Stromal cell of bone marrow (primary cell): ENCODE measurements at regions not wholly inside any gene's neighbourhood (a gene's known extent, or its start where the extent isn't known, plus 50 kb on each side); places are given as distances from the start of the nearest gene placed in this dataset.

ENCODE experiments used
- DNase-seq: peaks from one replicate; pipeline ENCODE4 v3.0.0-alpha.2; 2012; ENCODE audit warnings: low read depth

- DNase-seq: peak; percentile 39
Measured at GRCh38 chr13:20351281-20352022, 119.3 kb upstream of the GJB6 start.

DNA sequence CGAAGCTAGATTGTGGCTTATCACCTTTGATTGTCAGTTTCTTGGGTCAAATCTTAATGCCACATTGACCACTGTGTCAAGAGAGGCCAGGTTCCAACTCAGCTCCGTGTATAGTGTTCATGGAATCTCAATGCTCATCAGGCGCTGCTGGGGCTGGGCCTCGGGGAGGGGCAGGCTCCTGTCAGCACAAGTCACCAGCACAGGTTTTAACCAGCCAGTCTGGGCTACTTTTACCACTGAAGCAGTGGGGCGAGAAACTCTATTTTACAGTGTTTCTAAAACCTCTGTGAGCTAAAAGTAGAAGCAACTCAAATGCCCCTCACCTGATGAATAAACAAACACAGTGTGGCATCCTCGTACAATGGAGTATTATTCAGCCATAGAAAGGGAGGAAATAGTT is 118.7 kb upstream of the GJB6 start:
- no peak for DNase-seq

GRCh38 chr13:20350382-20350763 is 118.3 kb upstream of the GJB6 start:
- no peak for DNase-seq

DNA sequence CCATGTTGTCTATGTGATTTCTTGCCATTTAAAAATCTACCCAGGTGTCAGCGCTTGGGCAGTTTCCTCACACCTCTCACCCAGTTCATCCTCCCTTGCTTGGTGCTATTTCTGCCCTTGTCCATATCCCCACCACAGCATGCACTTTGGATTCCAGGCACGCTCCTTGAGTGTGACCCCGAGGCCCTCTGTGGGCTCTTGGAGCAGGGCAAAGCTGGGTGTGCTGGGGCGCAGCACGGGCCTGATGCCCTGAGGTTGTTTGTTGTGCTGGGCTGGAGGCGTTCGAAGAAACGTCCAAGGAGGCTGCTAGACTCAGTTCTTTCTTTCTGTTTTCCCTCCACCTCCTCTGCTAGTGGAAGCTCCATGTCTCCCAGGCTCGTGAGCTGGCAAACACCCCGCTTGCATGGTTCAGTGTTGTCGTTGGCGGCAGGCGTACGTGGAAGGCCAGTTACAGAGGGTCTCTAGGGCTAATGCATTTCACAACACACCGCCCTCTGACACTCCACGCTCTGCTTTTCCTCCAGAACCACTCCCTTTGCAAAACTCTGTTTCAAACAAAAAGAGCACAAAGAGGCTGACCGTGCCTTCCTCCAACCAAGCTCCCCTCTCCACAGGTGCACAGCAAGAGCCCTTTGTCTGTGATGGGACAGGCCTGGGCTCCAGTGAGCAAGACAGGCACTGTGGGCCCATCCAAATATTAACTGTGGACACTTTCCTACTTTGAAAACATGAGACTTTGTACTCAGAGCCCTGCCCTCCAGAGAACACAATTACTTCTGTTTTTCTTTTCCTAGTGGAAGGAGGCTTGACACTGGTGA is 117.7 kb upstream of the GJB6 start:
- peak; percentile 31 for DNase-seq

GRCh38 chr13:20348645-20349408 is 116.7 kb upstream of the GJB6 start:
- DNase-seq: no peak

GRCh38 chr13:20348018-20348417 is 115.9 kb upstream of the GJB6 start:
- DNase-seq: no peak

GRCh38 chr13:20344836-20345490 is 112.8 kb upstream of the GJB6 start:
- DNase-seq: no peak

- DNase-seq: no peak
Measured at GRCh38 chr13:20342311-20342710, 110.2 kb upstream of the GJB6 start.

DNA sequence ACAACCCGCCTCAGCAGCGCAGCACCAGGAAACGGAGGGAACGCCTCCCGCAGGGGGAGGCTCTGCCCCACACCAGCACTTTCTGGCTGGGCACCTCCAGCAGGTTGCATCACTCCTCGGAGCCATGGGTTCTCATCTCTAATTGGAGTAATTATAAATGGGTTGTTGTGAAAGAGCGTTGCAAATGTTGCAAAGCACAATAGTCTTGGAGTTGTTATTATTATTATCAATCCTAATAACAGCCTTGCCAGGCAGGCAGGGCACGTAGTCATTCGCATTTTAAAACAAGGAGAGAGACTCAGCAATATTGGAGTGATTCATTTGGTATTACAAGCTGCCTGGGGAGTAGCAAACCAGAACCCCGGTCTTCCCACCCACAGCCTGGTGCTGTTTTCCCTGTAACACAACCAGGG is 108.6 kb upstream of the GJB6 start:
- DNase-seq: peak; percentile 63

DNA sequence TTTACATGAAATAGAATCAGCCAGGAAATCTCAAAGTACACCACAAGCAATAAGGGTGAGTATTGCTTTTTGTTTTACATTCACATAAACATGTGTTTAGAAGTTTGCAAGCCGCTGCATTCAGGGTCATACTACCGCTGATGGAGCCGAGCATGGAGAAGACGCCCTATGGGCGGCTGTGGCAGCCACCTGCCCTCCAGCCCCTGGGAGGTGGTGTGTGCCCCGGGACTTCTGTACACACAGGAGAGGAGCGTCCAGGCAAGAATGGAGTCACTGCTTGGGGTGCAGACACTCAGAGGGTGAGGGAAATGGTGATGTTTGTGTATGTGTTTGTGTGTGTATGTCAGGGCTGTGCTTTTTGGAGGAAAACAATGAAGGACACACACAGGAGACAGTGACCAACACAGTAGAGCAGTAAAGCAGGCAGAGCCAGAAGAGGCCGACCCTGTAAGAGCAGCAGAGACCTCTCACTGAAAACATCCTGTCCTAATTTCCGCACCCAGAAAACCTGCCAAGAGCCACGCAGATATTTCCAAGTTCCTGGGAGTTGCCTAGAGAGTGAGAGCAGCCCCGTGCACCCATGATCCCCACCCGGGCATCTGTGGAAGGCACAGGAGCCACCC is 108.1 kb upstream of the GJB6 start:
- DNase-seq: no peak

DNA sequence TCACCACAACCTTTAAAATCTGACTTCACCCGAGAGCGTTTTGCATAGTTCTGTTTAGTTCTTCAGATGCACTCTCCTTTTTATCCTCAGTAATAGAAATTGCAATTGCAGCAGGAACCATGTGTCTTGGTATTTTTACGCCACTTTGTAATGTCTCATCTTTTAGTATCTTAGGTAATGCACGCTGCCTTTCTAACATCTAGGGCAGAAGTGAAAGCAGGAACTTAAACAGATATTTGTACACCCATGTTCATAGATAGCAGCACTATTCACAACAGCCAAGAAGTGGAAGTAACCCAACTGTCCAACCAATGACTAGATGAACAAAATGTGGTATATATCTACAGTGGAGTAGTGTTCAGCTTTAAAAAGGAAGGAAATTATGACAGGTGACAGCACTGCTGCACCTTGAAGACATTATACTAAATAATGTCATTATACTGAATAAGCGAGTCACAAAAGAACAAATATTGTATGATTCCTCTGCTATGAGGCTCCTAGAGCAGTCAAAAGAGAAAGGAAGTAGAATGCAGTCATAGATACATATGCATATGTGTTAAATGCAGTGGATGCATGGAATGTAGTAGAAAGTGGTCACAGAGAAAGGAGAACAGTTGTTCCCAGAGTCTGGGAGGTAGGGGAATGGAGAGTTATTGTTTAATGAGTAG is 105.9 kb upstream of the GJB6 start:
- no peak for DNase-seq

DNA sequence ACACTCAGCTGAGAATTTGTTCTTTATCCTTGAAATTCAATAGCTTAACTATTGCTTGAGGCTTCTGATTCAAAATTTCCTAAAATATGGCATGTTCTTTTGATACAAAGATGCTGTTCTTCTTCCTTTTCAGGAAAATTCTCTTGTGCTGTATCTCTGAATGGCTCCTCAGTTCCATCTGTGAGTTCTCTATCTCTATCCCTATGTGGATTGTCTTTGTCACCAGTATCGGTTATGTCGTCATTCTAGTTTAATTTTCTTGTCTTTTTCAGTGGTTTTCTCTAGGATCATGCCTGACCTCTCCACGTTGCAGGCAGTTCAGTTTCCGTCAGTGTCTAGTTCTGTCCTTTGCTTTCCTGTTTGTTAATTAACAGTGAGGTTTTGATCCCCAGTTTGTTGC is 104.6 kb upstream of the GJB6 start:
- DNase-seq: no peak

DNA sequence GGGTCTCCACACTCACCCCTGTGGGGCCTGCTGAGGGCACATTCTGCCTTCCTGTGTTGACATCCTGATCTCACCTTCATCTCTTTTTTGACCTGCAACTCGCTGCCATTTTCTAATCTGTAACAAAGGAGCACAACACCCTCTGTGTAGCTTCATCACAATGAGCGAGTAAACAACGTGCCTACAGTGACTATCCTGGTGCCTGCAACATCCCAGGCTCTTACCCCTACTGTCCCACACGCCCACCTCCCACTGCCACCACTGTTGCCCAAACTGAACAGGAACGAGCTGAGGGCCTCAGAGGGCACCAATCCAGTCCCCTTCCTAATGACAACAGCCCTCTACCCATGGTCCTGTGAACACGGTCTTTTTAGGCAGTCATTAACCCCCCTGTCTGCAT is 102.2 kb upstream of the GJB6 start:
- no peak for DNase-seq

DNA sequence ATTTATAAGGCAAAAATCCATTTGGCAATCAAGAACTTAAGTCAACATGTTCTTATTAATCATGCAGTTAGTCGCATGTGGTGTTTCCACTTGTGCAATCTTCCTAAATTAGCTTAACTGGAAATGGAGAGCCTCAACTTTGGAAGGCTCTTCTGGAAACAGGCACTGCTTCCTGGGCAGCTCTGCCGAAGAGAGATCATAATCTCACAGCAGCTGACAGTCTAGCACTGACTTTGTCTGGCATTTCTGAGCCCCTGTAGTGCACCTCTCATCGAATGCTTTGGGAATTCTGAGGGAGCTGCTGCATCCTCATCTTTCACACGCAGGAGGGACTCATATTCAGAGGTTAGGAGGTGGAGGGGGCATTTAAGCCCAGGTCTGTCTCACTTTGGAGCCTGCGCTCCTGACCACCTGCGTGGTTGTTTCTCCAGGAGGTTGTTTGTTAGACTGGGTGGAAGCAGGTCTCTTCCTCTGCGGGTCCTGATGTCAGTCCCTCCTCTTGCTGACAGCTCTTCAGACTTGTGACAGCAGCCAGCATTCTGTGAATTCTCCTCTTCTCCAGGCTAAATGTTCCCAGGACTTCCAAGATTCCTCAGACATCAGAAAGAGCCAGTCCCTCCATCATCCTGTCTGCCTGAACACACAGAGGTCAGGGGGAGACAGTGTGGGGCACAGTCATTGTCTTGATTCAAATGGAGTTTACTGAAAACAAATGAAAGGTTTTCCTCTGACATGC is 100.4 kb upstream of the GJB6 start:
- peak; percentile 68 for DNase-seq

DNA sequence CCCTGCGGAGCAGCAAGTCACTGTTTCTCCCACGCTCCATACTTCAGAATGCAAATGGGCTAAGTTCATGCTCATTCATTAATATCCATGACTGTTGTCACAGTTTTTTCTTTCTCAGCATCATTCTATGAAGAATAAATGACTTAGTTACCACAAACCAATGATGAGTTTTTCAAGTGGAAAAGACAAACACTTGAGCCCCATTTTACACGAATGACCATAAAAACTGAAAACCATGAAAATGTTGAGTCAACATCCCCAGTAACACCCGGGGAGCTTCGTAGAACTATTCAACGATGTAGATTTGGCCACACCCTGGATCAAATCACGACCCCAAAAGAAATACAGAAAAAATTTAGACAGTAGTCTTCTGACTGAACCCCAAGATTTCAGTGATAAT is 99.8 kb upstream of the GJB6 start:
- peak; percentile 10 for DNase-seq

DNA sequence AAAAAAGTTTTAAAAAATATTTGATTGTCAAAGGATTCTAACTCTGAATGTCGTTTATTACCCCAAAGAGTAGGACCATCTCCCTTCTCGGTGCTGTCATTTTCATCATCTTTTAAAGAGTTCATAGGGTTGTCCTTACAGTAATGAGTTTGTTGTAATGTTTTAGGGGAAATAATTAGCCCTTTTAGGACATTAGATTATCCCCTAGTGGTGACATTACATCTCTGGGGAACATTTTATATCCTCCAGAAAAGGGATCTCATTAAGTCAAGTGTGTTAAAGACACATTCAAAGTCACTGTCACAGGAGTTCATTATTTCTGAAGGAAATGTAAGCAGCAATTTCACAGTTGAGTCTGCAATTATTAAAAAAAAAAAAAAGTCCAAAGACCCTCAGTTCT is 99.3 kb upstream of the GJB6 start:
- DNase-seq: no peak

DNA sequence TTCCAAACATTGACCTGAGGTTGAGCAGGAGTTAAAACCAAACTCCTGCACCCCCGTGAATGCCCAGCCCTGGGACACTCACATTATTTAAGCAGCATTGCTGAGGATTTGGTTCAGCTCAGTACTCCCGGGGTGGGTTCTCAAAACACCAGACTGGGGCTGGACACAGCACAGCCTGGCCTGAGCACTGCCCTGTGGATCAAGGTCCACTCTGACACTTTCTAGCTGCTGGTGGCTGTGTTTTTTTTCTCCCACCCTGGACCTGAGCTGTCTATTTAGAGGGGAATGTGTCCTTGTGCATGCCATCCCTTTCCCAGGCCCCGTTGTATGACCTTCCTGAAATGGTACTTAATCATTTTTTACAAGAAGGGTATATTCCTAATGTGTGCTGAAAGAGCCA is 94.7 kb upstream of the GJB6 start:
- no peak for DNase-seq

DNA sequence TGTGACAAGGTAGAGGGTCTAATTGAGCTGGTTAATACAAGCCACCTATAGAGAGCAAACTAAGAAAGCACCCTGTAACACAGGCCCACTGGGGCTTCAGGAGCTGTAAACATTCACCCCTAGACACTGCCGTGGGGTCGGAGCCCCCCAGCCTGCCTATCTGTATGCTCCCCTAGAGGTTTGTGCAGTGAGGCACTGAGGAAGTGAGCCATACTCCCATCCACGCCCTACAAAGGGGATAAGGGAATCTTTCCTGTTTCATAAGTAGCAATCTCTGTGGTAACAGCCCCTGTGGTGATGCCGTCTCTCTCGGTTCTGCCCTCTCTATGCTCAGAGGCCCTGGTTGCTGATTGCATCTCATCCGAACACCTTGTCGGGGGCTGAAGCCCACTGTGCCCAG is 94.2 kb upstream of the GJB6 start:
- DNase-seq: no peak

DNA sequence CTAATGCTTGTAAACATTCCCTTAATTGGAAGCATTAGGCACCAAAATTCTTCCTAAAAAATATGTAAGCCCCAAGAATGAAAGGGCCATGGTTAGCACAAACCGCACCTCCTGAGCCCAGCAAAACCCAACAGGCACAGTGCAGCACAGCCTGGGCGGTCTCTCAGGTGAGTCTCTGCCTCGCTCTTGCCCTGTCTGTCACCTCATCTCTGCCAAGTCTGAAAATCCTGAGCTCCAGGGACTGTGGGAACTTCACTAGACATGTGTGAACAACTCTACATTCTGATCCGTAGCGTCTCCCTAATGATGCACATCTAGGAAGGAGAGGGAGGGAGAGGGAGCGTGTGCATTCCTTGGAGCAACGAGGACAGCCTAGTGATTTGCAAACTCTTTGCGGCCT is 88.8 kb upstream of the GJB6 start:
- DNase-seq: no peak

GRCh38 chr13:20313896-20314295 is 81.8 kb upstream of the GJB6 start:
- no peak for DNase-seq

GRCh38 chr13:20312292-20312691 is 80.2 kb upstream of the GJB6 start:
- no peak for DNase-seq
